HUES6 (cell line): ENCODE measurements at regions not wholly inside any gene's neighbourhood (a gene's known extent, or its start where the extent isn't known, plus 50 kb on each side); places are given as distances from the start of the nearest gene placed in this dataset.
A peak's percentile ranks its signal among the peaks of the same experiment; 100 is the strongest.

Source experiments
- H3K27ac ChIP-seq: 2 replicates; pipeline ENCODE4 v1.7.0; 2013; ENCODE audit warnings: low read depth, mild to moderate bottlenecking, low read length, inconsistent platforms
- H3K27me3 ChIP-seq: 2 replicates; pipeline ENCODE4 v1.6.1; 2013; ENCODE audit warnings: low read length; ENCODE audit not compliant: control insufficient read depth, insufficient read depth
- H3K36me3 ChIP-seq: 2 replicates; pipeline ENCODE4 v1.6.1; 2013; ENCODE audit warnings: low read length; ENCODE audit not compliant: control insufficient read depth, insufficient read depth
- H3K4me1 ChIP-seq: 2 replicates; pipeline ENCODE4 v1.6.1; 2013; ENCODE audit warnings: low read length; ENCODE audit not compliant: control insufficient read depth, insufficient read depth
- H3K4me3 ChIP-seq: 2 replicates; pipeline ENCODE4 v1.5.1; 2013; ENCODE audit warnings: low read depth, low read length
- H3K9ac ChIP-seq: one replicate; pipeline ENCODE4 v1.6.1; 2013; ENCODE audit warnings: mild to moderate bottlenecking, low read length
- H3K9me3 ChIP-seq: 2 replicates; pipeline ENCODE4 v1.6.1; 2013; ENCODE audit warnings: low read depth, low read length; ENCODE audit not compliant: control insufficient read depth, insufficient read depth

DNA sequence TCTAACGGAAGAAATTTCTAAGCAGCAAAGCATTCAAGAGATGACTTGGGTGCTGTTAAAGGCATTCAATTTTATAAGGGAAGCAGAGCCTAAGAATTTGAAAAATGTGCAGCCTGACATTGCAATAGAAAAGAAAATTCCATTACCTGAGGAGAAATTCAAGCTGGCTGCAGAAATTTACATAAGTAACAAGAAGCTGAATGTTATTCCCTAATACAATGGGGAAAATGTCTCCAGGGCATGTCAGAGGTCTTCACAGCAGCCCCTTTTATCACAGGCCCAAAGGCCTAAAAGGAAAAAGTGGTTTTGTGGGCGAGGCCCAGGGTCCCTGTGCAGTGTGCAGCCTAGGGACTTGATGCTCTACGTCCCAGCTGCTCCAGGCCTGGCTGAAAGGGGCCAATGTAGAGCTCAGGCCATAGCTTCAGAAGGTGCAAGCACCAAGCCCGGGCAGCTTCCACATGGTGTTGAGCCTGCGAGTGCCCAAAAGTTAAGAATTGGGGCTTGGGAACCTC lies 306.7 kb downstream of the RDH14 start:
- Histone ChIP-seq H3K27ac (no peak overlapping the region), H3K27me3 (no peaks in the 10 kb centered on the region), H3K9ac (no peak overlapping the region), H3K4me1 (no peaks in the 10 kb centered on the region), H3K36me3 (no peaks in the 10 kb centered on the region), H3K9me3 (peaks cover 9% of the 10 kb centered on the region), H3K4me3 (no peak overlapping the region)

DNA sequence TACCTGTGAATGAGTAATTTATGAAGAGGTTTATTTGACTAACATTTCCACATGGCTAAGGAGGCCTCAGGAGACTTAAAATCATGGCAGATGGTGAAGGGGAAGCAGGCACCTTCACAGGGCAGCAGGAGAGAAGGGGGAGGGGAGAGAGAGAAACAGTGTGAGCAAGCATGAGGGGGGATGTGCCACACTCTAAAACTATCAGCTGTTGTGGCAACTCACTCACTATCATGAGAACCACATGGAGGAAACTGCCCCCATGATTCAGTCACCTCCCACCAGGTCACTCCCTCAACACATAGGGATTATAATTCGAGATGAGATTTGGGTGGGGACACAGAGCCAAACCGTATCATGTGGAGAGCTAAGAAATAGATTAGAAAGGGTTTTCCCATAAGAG lies 309.0 kb downstream of the RDH14 start:
- H3K36me3 ChIP-seq, result no peaks in the 10 kb centered on the region
- H3K4me1 ChIP-seq, result no peaks in the 10 kb centered on the region
- no peak overlapping the region for H3K27ac ChIP-seq
- no peaks in the 10 kb centered on the region for H3K27me3 ChIP-seq
- no peak overlapping the region for H3K9ac ChIP-seq
- no peak overlapping the region for H3K4me3 ChIP-seq
- H3K9me3 ChIP-seq, result peaks cover 7% of the 10 kb centered on the region; the same call in 1 of the 2 replicates

DNA sequence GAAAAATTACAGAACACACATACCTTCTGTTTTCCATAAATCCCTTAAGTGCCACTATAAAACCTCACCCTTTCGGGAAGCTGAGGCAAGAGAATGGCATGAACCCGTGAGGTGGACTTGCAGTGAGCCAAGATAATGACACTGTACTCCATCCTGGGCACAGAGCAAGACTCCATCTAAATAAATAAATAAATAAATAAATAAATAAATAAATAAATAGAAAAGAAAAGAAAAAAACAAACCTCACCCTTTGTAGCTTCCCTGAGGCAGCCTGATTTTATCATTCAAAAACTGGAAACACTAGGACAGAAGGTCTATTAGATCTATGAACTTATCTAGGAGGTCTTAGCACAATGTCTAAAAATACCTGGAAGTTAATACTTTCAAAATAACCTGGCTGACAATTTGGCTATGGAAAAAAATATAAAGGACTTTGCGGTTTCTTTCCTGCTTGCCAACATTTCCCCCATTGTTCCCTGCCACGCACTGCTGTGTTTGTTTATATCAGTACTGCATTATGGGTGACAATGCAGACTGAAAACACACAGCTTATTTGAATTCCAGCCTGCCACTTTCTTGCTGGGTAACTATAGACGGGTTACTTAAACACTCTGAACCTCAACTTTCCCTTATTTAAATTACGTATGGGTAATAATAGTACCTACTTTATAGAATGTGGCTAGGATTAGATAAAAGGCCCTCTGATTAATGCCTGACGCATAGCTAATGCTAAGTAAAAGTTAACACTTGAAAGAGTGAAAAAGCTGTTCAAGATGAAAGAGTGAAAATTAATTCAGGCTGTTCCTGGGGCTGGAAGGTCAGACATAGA lies 313.0 kb downstream of the RDH14 start:
- H3K4me1 ChIP-seq, result no peaks in the 10 kb centered on the region
- H3K4me3 ChIP-seq, result no peak overlapping the region
- H3K27ac ChIP-seq, result no peak overlapping the region

DNA sequence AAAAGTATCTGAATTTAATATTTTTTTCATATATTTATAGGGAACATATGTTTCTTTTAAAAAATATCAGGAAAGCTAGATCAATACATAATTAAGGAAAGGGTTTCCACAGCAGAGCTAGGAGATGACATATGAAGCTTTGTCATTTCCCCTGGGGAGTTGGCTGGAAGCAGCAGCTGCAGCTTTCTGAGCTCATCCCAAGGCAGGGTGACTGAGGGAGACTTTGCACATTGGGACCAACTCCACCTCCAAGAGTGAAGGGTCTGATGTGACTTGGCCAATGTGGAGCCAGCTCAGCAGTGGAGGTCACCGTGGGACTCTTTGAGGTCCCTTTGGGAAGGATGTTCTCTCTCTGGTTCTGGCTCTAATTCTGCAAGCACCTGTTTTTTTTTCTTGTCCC lies 315.1 kb downstream of the RDH14 start:
- Histone ChIP-seq H3K4me3 (no peak overlapping the region), H3K27ac (no peak overlapping the region), H3K27me3 (no peaks in the 10 kb centered on the region), H3K9me3 (no peaks in the 10 kb centered on the region), H3K4me1 (no peaks in the 10 kb centered on the region), H3K9ac (no peak overlapping the region), H3K36me3 (no peaks in the 10 kb centered on the region)

More for the DNA sequence above, 313.0 kb downstream of the RDH14 start:
- Histone ChIP-seq H3K9me3 (peaks cover 3% of the 10 kb centered on the region; the same call in 1 of the 2 replicates), H3K27me3 (no peaks in the 10 kb centered on the region), H3K9ac (no peak overlapping the region), H3K36me3 (no peaks in the 10 kb centered on the region)

DNA sequence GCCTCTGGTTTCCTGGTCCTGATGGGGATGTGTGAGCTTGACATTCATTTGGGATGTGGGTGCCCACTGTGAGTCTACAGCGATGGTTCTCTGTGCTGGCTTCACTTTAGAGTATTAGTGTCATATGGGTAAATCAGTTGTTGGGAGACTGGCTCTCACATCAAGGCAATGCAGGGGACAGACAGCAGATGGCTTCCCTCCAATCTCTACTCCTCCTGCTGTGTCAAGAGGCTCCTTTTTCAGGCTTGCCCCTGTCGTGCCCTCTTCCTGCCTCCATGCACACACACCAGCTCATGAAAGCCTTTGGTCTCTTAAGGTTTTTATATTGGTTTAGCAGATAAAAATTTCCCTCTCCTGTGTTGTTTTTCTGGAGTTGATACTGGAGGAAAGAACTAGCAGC lies 315.6 kb downstream of the RDH14 start:
- H3K4me3 ChIP-seq, result no peak overlapping the region
- H3K36me3 ChIP-seq, result no peaks in the 10 kb centered on the region
- no peaks in the 10 kb centered on the region for H3K9me3 ChIP-seq
- no peaks in the 10 kb centered on the region for H3K27me3 ChIP-seq
- H3K27ac ChIP-seq, result no peak overlapping the region
- no peaks in the 10 kb centered on the region for H3K4me1 ChIP-seq
- no peak overlapping the region for H3K9ac ChIP-seq

DNA sequence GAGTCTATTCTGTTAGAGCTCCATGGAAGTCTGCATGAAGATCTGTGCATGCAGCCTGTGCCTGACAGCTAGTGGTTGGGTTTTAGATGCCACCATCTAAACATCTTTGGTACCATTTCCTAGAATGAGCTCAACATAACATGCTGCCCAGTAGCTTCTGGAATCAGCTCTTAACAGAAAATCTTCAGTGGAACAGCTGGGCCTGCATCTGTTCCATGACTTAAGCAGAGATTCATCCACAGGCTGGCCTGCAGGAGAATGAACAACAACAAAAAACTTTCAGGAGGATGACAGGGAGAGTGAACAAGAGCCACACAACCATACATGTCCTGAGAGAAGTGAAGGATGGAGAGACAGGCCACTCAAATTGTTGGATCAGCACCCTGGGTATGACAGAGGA lies 316.6 kb downstream of the RDH14 start:
- Histone ChIP-seq H3K36me3 (no peaks in the 10 kb centered on the region), H3K4me3 (no peak overlapping the region), H3K27me3 (no peaks in the 10 kb centered on the region), H3K9me3 (no peaks in the 10 kb centered on the region), H3K9ac (no peak overlapping the region), H3K4me1 (no peaks in the 10 kb centered on the region), H3K27ac (no peak overlapping the region)

DNA sequence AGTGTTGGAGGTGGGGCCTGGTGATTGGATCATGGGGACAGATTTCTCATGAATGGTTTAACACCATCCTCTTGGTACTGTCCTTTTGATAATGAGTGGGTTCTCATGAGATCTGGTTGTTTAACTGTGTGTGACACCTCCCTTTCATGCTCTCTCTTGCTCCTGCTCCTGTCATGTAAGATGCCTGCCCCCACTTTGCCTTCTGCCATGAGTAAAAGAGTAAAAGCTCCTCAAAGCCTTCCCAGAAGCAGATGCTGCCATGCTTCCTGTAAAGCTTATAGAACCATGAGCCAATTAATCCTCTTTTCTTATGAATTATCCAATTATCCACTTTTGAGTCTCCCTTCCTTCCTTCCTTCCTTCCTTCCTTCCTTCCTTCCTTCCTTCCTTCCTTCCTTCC lies 317.7 kb downstream of the RDH14 start:
- Histone ChIP-seq H3K27ac (no peak overlapping the region), H3K4me1 (no peaks in the 10 kb centered on the region), H3K9me3 (no peaks in the 10 kb centered on the region), H3K4me3 (no peak overlapping the region), H3K27me3 (no peaks in the 10 kb centered on the region), H3K9ac (no peak overlapping the region), H3K36me3 (no peaks in the 10 kb centered on the region)

DNA sequence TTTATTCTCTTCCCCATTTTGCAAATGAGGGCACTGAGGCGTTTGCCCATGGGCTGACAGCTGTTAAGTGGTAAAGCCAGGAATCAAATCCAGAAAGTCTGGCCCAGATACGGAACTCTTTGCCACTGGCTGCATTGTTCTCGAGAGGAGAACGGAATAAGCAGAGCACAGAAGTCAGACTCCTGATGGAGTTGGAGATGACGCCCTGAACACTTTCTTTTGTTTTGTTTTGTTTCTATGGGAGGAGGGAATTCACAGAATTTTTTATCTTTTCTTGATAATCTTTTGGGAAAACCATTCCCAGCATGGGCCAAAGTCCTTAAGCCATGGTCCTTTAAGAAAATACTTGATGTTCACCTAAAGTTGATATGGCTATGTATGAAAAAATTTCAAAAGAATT lies 322.2 kb downstream of the RDH14 start:
- Histone ChIP-seq H3K4me1 (peaks cover 5% of the 10 kb centered on the region; the same call in 1 of the 2 replicates), H3K36me3 (no peaks in the 10 kb centered on the region), H3K9me3 (no peaks in the 10 kb centered on the region), H3K27me3 (no peaks in the 10 kb centered on the region), H3K4me3 (no peak overlapping the region), H3K27ac (no peak overlapping the region), H3K9ac (no peak overlapping the region)

DNA sequence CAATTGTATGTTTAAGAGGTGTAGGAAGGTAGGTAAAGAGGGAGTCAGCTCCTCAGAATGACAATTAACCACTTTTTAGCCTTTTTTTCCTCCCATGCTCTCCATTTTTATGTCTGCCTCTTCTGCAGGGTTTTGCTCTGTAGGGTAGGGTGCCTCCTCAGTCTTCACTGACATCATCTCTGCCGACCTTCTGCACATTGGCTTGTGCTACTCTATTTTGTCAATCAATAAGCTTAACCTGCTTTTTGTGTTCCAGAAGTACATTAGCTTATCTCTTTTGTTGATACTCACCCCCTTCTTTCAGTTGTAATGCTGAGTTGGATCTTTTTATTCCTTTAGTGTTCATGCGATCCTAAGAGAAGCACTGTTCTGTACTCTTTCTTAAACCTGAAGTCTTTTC lies 323.2 kb downstream of the RDH14 start:
- Histone ChIP-seq H3K4me3 (no peak overlapping the region), H3K9ac (no peak overlapping the region)

DNA sequence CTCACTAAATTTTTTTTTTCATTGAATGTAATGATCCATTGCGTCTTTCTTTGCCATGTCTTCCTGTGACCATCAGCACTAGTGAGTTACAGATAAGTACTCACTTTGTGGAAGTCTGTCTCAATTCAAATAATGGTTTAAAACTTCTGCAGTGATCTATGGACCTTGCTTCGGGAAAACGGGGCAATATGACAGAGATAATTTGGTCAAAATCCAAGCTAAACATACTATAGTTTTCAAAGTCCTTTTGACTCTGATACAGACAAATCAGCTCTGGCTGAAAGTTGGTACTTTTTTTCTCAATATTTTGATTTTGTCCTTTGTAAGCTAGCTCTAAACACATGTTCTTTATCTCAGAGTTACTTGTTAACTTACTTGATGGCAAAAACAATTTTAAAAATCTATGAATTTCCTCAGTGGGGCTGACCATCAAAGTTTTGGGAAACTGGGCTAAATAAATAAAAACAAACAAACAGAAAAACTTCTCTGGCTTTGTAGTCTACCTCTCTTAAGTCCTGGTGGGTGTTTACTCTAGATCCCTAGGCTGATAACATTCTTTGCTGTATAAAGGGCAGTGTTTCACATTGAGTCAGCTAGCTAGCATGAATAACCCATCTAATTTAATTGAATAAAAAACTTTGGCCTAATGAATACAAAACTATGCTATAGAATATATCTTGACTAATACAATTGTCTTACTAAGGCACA lies 327.6 kb downstream of the RDH14 start:
- Histone ChIP-seq H3K4me3 (no peak overlapping the region), H3K4me1 (peaks cover 11% of the 10 kb centered on the region; the same call in 1 of the 2 replicates), H3K9ac (no peak overlapping the region), H3K27ac (peak overlapping the region; percentile 26; the same call in 1 of the 2 replicates), H3K9me3 (no peaks in the 10 kb centered on the region), H3K36me3 (no peaks in the 10 kb centered on the region), H3K27me3 (no peaks in the 10 kb centered on the region)

More for the DNA sequence above, 323.2 kb downstream of the RDH14 start:
- Histone ChIP-seq H3K27me3 (no peaks in the 10 kb centered on the region), H3K27ac (no peak overlapping the region), H3K4me1 (peaks cover 11% of the 10 kb centered on the region; the same call in 1 of the 2 replicates), H3K9me3 (no peaks in the 10 kb centered on the region), H3K36me3 (no peaks in the 10 kb centered on the region)

DNA sequence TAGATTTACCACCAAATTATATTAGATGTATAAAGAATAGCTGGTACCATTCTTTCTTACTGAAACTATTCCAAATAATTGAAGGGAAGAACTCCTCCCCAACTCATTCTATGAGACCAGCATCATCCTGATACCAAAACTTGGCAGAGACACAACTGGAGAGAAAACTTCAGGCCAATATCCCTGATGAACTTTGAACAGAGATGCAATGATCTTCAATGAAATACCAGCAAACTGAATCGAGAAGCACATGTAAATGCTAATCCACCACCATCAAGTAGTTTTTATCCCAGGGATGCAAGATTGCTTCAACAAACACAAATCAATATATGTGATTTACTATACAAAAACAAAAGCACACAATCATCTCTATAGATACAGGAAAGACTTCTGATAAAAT lies 329.8 kb downstream of the RDH14 start:
- Histone ChIP-seq H3K4me1 (peaks cover 11% of the 10 kb centered on the region; the same call in 1 of the 2 replicates), H3K4me3 (no peak overlapping the region), H3K36me3 (no peaks in the 10 kb centered on the region), H3K27ac (no peak overlapping the region), H3K9me3 (peaks cover 5% of the 10 kb centered on the region), H3K9ac (no peak overlapping the region), H3K27me3 (no peaks in the 10 kb centered on the region)
